Panc1 (cell line): ENCODE measurements at regions not wholly inside any gene's neighbourhood (a gene's known extent, or its start where the extent isn't known, plus 50 kb on each side); places are given as distances from the start of the nearest gene placed in this dataset.

Experiments used
- POLR2AphosphoS5 ChIP-seq: IDR thresholded peaks from 2 replicates; pipeline ENCODE4 v1.6.1; 2012; ENCODE audit warnings: mild to moderate bottlenecking, low read depth, low read length, moderate library complexity
- SIN3A ChIP-seq: IDR thresholded peaks from 2 replicates; pipeline ENCODE4 v1.6.1; 2012; ENCODE audit warnings: low read depth, mild to moderate bottlenecking, low read length, moderate library complexity, borderline replicate concordance; ENCODE audit not compliant: insufficient read depth
- TCF7L2 ChIP-seq: IDR thresholded peaks from 2 replicates; pipeline ENCODE4 v1.6.1; 2011; ENCODE audit warnings: mild to moderate bottlenecking, low read depth, low read length, inconsistent platforms
- TF ChIP-seq, protein P1 (sequence below): fragments of 450-650 bp; IDR thresholded peaks from 2 replicates; pipeline ENCODE4 v1.5.1; 2017; ENCODE audit warnings: mild to moderate bottlenecking
- TF ChIP-seq, protein P2 (sequence below), 2 experiments: IDR thresholded peaks; 2 replicates each; pipeline ENCODE4 v1.6.1; 2011 to 2012; ENCODE audit warnings: low read depth in 2 of 2, control low read depth in 1 of 2, low read length in 1 of 2, mild to moderate bottlenecking in 1 of 2, moderate library complexity in 1 of 2; ENCODE audit not compliant: insufficient read depth in 1 of 2

DNA sequence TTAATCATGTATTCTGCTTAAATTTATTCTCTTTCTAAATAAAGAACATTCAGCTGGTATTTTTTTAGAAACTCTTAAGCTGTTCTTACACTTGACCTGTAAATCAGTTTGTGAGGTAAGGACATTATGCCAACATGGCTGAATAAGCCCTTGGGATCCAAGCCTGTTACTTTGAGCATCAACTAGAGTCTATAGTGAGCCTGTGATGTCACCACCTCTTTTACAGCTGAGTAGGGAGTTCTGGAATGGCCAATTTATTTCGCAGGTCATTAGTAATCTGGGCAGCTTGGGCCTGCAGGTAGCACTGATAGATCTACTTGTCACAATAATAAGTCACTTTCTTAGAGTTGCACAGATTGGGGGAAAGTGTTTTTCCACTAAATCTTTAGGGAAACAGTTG lies 915.2 kb upstream of the MBL2 start:
- TF ChIP-seq, protein P1, sequence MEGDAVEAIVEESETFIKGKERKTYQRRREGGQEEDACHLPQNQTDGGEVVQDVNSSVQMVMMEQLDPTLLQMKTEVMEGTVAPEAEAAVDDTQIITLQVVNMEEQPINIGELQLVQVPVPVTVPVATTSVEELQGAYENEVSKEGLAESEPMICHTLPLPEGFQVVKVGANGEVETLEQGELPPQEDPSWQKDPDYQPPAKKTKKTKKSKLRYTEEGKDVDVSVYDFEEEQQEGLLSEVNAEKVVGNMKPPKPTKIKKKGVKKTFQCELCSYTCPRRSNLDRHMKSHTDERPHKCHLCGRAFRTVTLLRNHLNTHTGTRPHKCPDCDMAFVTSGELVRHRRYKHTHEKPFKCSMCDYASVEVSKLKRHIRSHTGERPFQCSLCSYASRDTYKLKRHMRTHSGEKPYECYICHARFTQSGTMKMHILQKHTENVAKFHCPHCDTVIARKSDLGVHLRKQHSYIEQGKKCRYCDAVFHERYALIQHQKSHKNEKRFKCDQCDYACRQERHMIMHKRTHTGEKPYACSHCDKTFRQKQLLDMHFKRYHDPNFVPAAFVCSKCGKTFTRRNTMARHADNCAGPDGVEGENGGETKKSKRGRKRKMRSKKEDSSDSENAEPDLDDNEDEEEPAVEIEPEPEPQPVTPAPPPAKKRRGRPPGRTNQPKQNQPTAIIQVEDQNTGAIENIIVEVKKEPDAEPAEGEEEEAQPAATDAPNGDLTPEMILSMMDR = no peak
- TF ChIP-seq, protein P2, sequence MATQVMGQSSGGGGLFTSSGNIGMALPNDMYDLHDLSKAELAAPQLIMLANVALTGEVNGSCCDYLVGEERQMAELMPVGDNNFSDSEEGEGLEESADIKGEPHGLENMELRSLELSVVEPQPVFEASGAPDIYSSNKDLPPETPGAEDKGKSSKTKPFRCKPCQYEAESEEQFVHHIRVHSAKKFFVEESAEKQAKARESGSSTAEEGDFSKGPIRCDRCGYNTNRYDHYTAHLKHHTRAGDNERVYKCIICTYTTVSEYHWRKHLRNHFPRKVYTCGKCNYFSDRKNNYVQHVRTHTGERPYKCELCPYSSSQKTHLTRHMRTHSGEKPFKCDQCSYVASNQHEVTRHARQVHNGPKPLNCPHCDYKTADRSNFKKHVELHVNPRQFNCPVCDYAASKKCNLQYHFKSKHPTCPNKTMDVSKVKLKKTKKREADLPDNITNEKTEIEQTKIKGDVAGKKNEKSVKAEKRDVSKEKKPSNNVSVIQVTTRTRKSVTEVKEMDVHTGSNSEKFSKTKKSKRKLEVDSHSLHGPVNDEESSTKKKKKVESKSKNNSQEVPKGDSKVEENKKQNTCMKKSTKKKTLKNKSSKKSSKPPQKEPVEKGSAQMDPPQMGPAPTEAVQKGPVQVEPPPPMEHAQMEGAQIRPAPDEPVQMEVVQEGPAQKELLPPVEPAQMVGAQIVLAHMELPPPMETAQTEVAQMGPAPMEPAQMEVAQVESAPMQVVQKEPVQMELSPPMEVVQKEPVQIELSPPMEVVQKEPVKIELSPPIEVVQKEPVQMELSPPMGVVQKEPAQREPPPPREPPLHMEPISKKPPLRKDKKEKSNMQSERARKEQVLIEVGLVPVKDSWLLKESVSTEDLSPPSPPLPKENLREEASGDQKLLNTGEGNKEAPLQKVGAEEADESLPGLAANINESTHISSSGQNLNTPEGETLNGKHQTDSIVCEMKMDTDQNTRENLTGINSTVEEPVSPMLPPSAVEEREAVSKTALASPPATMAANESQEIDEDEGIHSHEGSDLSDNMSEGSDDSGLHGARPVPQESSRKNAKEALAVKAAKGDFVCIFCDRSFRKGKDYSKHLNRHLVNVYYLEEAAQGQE (IDR thresholded peaks at IDR 0.05; ENCODE audit: insufficient read depth in 1 of 2, low read depth in 2 of 2, low read length in 1 of 2) = no peak
- no peak for TF ChIP-seq SIN3A
- no peak for TF ChIP-seq POLR2AphosphoS5
- no peak for TF ChIP-seq TCF7L2
